ENCODE measurements at regions not wholly inside any gene's neighbourhood (a gene's known extent, or its start where the extent isn't known, plus 50 kb on each side); places are given as distances from the start of the nearest gene placed in this dataset.
"Not testable (repeated sequence)": the region's sequence is repeated elsewhere in the genome, so short reads cannot be mapped to it uniquely, and the experiment has no call there.

DNA sequence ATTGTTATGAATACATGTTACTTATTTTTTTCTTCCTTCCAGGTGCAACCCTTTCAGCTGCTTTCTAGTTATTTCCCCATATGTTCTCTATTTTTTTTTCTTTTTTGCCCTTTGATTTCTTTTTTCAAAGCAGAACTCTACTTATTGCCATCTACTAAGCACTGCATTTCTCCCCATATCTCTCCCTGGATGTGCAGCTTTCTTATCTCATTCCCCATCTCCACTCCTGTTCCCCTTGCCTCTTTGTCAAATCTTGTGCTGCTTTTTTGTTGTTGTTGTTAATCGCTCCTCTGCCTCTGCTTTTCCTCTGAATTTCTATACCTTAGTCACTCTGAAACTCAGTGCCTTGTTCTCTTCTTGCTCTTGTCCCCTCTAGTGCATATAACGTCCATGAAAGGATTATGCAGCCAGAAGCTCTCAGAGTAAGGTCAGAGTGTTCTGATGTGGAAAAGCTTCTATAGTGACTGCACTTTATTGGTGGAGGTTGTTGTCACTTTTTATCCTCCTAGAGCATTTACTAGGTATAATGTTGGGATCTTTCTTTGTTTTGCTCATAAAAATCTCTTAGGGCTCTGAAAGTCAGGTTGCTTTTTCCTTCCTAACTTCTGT, 51.1 kb upstream of the JADE1 start:
- H3K4me3 Mint-ChIP-seq (ENCODE audit: low read depth), result no peak overlapping the region
- no peaks in the 10 kb centered on the region for H3K9me3 Mint-ChIP-seq
- H3K36me3 Mint-ChIP-seq (ENCODE audit: low read depth), result no peaks in the 10 kb centered on the region
- no peak for DNase-seq (ENCODE audit: low spot score)
- H3K27ac Mint-ChIP-seq, result no peak overlapping the region
- H3K27me3 Mint-ChIP-seq (ENCODE audit: low read depth), result no peaks in the 10 kb centered on the region
- no peaks in the 10 kb centered on the region for H3K4me1 Mint-ChIP-seq (ENCODE audit: low read depth)
- intact Hi-C loops (cut with micrococcal nuclease), result no loop called here

DNA sequence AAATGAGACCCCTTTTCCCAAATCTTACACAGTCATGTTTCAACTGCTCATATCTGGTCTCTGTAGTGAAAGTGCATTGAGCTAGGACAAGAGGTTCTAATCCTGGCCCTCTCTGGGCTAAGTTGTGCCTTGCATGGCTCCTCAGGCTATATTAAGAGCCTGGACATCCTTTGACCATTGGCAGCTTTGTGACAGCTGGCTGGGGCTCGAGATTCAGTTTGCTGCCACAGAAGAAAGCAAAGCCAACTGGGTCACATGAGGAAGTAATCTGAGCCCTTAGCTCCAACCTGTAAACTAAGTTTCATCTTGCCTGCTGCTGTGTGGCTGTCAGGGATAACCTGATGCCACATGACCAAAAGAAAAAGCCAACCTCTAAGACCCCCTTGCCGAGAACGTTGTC, 51.8 kb upstream of the JADE1 start:
- no peaks in the 10 kb centered on the region for H3K36me3 Mint-ChIP-seq (ENCODE audit: low read depth)
- H3K27ac Mint-ChIP-seq, result no peak overlapping the region
- no peaks in the 10 kb centered on the region for H3K4me1 Mint-ChIP-seq (ENCODE audit: low read depth)
- H3K4me3 Mint-ChIP-seq (ENCODE audit: low read depth), result no peak overlapping the region
- no peaks in the 10 kb centered on the region for H3K27me3 Mint-ChIP-seq (ENCODE audit: low read depth)
- DNase-seq (ENCODE audit: low spot score), result no peak
- H3K9me3 Mint-ChIP-seq, result no peaks in the 10 kb centered on the region
- intact Hi-C loops (cut with micrococcal nuclease), result no loop called here

DNA sequence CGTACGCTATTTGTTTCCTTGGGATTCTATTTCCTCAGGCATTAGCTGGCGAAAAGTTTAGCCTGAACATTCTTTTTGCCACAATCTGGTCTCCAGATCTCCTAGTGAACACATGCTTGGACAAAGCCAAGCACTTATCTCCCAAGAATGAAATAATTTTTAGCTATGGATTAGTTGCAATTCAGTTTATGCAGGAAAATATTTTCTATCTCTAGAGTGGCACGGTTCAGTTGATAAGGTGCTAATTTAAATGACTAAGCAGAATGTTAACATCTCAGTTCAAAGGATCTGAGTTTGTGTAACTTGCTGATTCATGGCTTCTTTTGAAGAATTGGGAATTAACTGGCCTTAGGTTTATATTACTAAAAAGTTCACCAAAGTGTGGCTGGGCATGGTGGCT, 58.1 kb upstream of the JADE1 start:
- Mint-ChIP-seq H3K36me3 (ENCODE audit: low read depth) (no peaks in the 10 kb centered on the region), H3K27ac (no peak overlapping the region), H3K4me1 (ENCODE audit: low read depth) (no peaks in the 10 kb centered on the region), H3K4me3 (ENCODE audit: low read depth) (no peak overlapping the region), H3K27me3 (ENCODE audit: low read depth) (no peaks in the 10 kb centered on the region), H3K9me3 (no peaks in the 10 kb centered on the region)
- DNase-seq (ENCODE audit: low spot score), result no peak
- intact Hi-C loops (cut with micrococcal nuclease), result no loop called here

GRCh38 chr4:128741748-128742147, 67.8 kb upstream of the JADE1 start:
- H3K27me3 Mint-ChIP-seq (ENCODE audit: low read depth); intact Hi-C loops (cut with micrococcal nuclease); H3K9me3 Mint-ChIP-seq: not testable (repeated sequence)

DNA sequence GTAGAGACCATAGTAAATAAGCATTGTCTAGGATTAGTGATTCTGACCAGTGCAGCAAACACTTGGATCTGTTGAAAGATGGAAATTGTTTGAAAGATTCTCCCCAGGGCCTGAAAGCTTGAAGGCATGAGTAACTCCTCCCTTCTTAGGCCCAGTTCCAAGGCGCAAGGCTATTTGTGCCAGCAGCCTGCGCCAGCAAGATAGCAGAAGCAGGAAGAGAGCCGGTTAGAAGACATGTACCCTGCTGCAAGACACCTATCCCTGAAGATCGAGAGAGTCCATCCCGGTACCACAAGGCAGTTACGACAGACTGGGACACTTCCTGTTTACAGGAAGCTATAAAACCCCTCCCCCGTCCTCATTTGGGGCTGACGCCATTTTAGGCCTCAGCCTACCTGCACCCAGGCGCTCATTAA, 72.4 kb upstream of the JADE1 start:
- Mint-ChIP-seq H3K27ac (no peak overlapping the region), H3K36me3 (ENCODE audit: low read depth) (no peaks in the 10 kb centered on the region), H3K4me1 (ENCODE audit: low read depth) (no peaks in the 10 kb centered on the region), H3K9me3 (no peaks in the 10 kb centered on the region), H3K4me3 (ENCODE audit: low read depth) (no peak overlapping the region), H3K27me3 (ENCODE audit: low read depth) (no peaks in the 10 kb centered on the region)
- no peak for DNase-seq (ENCODE audit: low spot score)
- intact Hi-C loops (cut with micrococcal nuclease), result no loop called here

More at GRCh38 chr4:128741748-128742147, 67.8 kb upstream of the JADE1 start:
- not testable (repeated sequence) for DNase-seq (ENCODE audit: low spot score); H3K4me3 Mint-ChIP-seq (ENCODE audit: low read depth); H3K36me3 Mint-ChIP-seq (ENCODE audit: low read depth); H3K4me1 Mint-ChIP-seq (ENCODE audit: low read depth); H3K27ac Mint-ChIP-seq

DNA sequence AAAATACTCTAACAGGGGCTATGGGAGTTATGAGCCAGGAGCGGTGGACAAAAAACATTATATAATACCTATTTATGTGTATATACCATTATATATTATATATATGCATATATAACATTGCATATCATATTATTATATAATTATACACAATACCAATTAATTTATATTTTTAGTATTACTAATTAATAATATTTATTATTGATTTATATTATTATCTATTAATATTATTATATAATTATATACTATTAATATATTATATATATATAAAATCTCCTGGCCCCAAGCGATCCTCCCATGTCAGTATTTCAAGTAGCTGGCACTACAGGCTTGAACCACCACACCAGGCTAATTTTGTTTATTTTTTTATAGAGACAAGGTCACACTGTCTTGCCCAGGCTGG, 73.8 kb upstream of the JADE1 start:
- Mint-ChIP-seq H3K4me3 (ENCODE audit: low read depth) (no peak overlapping the region), H3K4me1 (ENCODE audit: low read depth) (no peaks in the 10 kb centered on the region), H3K27ac (no peak overlapping the region), H3K27me3 (ENCODE audit: low read depth) (no peaks in the 10 kb centered on the region), H3K36me3 (ENCODE audit: low read depth) (no peaks in the 10 kb centered on the region), H3K9me3 (no peaks in the 10 kb centered on the region)
- DNase-seq (ENCODE audit: low spot score), result no peak
- intact Hi-C loops (cut with micrococcal nuclease), result no loop called here

DNA sequence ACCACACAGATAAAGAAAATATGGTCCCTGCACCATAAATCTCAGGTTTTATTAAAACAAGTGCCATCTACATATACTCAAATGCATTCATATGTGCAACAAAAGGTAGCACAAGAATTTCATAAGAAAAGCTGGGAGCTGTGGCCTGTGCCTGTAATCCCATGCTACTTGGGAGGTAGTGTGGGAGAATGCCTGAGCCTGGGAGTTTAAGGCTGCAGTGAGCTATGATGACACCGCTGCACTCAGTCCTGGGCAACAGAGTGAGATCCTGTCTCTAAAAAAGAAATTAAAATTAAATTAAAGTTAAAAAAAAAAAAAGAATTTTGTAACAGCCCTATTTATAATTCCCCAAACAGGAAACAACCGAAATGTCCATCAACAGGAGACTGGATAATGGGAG, 81.3 kb upstream of the JADE1 start:
- no peaks in the 10 kb centered on the region for H3K27me3 Mint-ChIP-seq (ENCODE audit: low read depth)
- no peaks in the 10 kb centered on the region for H3K9me3 Mint-ChIP-seq
- H3K4me3 Mint-ChIP-seq (ENCODE audit: low read depth), result no peak overlapping the region
- no peaks in the 10 kb centered on the region for H3K4me1 Mint-ChIP-seq (ENCODE audit: low read depth)
- DNase-seq (ENCODE audit: low spot score), result no peak
- no peaks in the 10 kb centered on the region for H3K36me3 Mint-ChIP-seq (ENCODE audit: low read depth)
- intact Hi-C loops (cut with micrococcal nuclease), result no loop called here
- no peak overlapping the region for H3K27ac Mint-ChIP-seq

DNA sequence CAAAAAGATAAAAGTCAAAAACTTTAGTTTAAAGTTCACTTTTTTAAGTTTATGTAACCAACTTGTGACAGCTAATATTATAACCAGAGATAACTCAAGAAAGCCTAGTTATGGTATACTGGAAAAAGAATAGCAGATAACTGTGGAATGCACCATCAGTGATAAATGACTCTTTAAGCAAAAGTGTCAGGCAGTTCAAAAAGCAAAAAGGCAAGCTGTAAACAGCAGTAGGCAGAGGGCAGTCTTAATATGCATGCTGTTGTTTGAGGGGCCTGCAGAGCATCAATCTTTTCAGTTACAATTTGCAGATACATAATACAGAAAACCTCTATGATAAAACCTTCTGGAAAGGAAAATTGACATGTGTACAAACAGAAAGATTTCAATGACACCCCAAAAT, 81.8 kb upstream of the JADE1 start:
- DNase-seq (ENCODE audit: low spot score), result no peak
- no peaks in the 10 kb centered on the region for H3K27me3 Mint-ChIP-seq (ENCODE audit: low read depth)
- no peaks in the 10 kb centered on the region for H3K36me3 Mint-ChIP-seq (ENCODE audit: low read depth)
- H3K9me3 Mint-ChIP-seq, result no peaks in the 10 kb centered on the region
- no peak overlapping the region for H3K27ac Mint-ChIP-seq
- no peak overlapping the region for H3K4me3 Mint-ChIP-seq (ENCODE audit: low read depth)
- no peaks in the 10 kb centered on the region for H3K4me1 Mint-ChIP-seq (ENCODE audit: low read depth)
- intact Hi-C loops (cut with micrococcal nuclease), result no loop called here

GRCh38 chr4:128725405-128726055, 84.0 kb upstream of the JADE1 start:
- no peak overlapping the region for H3K27ac Mint-ChIP-seq
- no peaks in the 10 kb centered on the region for H3K27me3 Mint-ChIP-seq (ENCODE audit: low read depth)
- no peak overlapping the region for H3K4me3 Mint-ChIP-seq (ENCODE audit: low read depth)
- DNase-seq (ENCODE audit: low spot score), result no peak
- H3K36me3 Mint-ChIP-seq (ENCODE audit: low read depth), result no peaks in the 10 kb centered on the region
- no peaks in the 10 kb centered on the region for H3K4me1 Mint-ChIP-seq (ENCODE audit: low read depth)
- H3K9me3 Mint-ChIP-seq, result no peaks in the 10 kb centered on the region
- intact Hi-C loops (cut with micrococcal nuclease), result no loop called here

GRCh38 chr4:128722911-128723310, 86.6 kb upstream of the JADE1 start:
- Mint-ChIP-seq H3K4me3 (ENCODE audit: low read depth) (no peak overlapping the region), H3K27ac (no peak overlapping the region), H3K4me1 (ENCODE audit: low read depth) (no peaks in the 10 kb centered on the region), H3K36me3 (ENCODE audit: low read depth) (no peaks in the 10 kb centered on the region), H3K9me3 (no peaks in the 10 kb centered on the region), H3K27me3 (ENCODE audit: low read depth) (no peaks in the 10 kb centered on the region)
- intact Hi-C loops (cut with micrococcal nuclease), result no loop called here
- DNase-seq (ENCODE audit: low spot score), result no peak

DNA sequence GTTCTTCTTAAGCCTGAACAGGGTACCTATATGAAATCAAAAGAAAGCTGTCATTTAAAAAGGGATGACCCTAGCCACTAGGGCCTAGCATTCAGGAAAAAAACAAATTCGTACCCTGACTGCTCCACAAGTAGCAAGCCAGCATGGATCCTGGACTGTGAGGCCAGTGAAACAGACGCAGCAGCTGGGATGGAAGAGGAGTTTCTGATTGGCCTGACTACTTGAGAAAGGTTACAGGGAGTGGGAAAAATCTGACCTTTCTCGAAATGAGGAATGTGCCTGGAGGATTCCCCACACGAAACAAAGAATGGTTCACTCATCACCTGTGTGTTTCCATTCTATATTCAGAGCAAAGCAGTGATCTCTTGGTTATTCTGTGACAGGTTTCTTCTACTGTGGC, 87.6 kb upstream of the JADE1 start:
- no peak overlapping the region for H3K27ac Mint-ChIP-seq
- intact Hi-C loops (cut with micrococcal nuclease), result no loop called here
- no peaks in the 10 kb centered on the region for H3K9me3 Mint-ChIP-seq
- H3K36me3 Mint-ChIP-seq (ENCODE audit: low read depth), result no peaks in the 10 kb centered on the region
- peaks cover 3% of the 10 kb centered on the region for H3K27me3 Mint-ChIP-seq (ENCODE audit: low read depth)
- no peak for DNase-seq (ENCODE audit: low spot score)
- H3K4me3 Mint-ChIP-seq (ENCODE audit: low read depth), result no peak overlapping the region
- no peaks in the 10 kb centered on the region for H3K4me1 Mint-ChIP-seq (ENCODE audit: low read depth)

- DNase-seq (ENCODE audit: low spot score), result no peak
- Mint-ChIP-seq H3K9me3 (no peaks in the 10 kb centered on the region), H3K36me3 (ENCODE audit: low read depth) (no peaks in the 10 kb centered on the region), H3K4me1 (ENCODE audit: low read depth) (no peaks in the 10 kb centered on the region), H3K27me3 (ENCODE audit: low read depth) (peaks cover 3% of the 10 kb centered on the region), H3K4me3 (ENCODE audit: low read depth) (no peak overlapping the region), H3K27ac (no peak overlapping the region)
- intact Hi-C loops (cut with micrococcal nuclease), result no loop called here
Measured at GRCh38 chr4:128720270-128720669, 89.2 kb upstream of the JADE1 start.

DNA sequence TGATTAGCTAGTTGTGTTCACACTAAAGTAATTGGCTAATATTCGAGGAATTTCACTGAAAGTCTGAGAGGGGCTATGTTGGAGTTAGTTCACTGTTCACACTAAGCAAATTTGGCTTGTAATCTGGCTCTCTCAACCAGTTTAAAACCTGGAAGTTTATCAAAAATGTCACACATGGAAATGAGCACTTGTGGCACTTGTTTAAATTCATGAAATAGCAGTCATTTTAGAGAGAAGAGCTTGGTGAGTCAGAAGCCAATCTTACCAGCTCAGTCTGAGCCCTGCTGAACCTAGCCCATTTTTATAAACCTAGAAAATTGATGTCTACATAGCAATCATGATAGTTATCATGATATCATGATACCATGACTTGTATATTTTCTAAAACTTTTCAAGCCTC, 90.7 kb upstream of the JADE1 start:
- no peaks in the 10 kb centered on the region for H3K9me3 Mint-ChIP-seq
- no peak for DNase-seq (ENCODE audit: low spot score)
- H3K4me1 Mint-ChIP-seq (ENCODE audit: low read depth), result no peaks in the 10 kb centered on the region
- intact Hi-C loops (cut with micrococcal nuclease), result no loop called here
- H3K36me3 Mint-ChIP-seq (ENCODE audit: low read depth), result no peaks in the 10 kb centered on the region
- no peak overlapping the region for H3K27ac Mint-ChIP-seq
- H3K4me3 Mint-ChIP-seq (ENCODE audit: low read depth), result no peak overlapping the region
- peaks cover 3% of the 10 kb centered on the region for H3K27me3 Mint-ChIP-seq (ENCODE audit: low read depth)

- Mint-ChIP-seq H3K9me3 (no peaks in the 10 kb centered on the region), H3K4me3 (ENCODE audit: low read depth) (no peak overlapping the region), H3K36me3 (ENCODE audit: low read depth) (no peaks in the 10 kb centered on the region), H3K27me3 (ENCODE audit: low read depth) (peaks cover 3% of the 10 kb centered on the region), H3K27ac (no peak overlapping the region), H3K4me1 (ENCODE audit: low read depth) (no peaks in the 10 kb centered on the region)
- intact Hi-C loops (cut with micrococcal nuclease), result no loop called here
- DNase-seq (ENCODE audit: low spot score), result no peak
Measured at GRCh38 chr4:128716338-128716737, 93.2 kb upstream of the JADE1 start.

All from activated T-helper 2 cell treated with anti-CD3 and anti-CD28 coated beads, Interferon-gamma antibody, Interleukin-2, Interleukin-4, amounts not matched to agents 10 μg/mL and 5 μg/mL and 100 μg/mL, durations not matched to agents 14 hours and 24 hours and 36 hours (primary cell).